OCI-LY1 (cell line): ENCODE measurements at regions not wholly inside any gene's neighbourhood (a gene's known extent, or its start where the extent isn't known, plus 50 kb on each side); places are given as distances from the start of the nearest gene placed in this dataset.

ENCODE experiments used
- H2AFZ ChIP-seq: fragments of 200-600 bp; sonication (generic), shearing (Covaris generic); 2 replicates; pipeline ENCODE4 v1.6.0; 2014; ENCODE audit warnings: antibody characterized with exemption, mild to moderate bottlenecking, low read length
- H3F3A ChIP-seq: fragments of 200-600 bp; sonication (generic), shearing (Covaris generic); 2 replicates; pipeline ENCODE4 v1.6.0; 2014; ENCODE audit warnings: mild to moderate bottlenecking, antibody characterized with exemption, low read length, moderate library complexity; ENCODE audit not compliant: insufficient read depth
- H3K27ac ChIP-seq: fragments of 200-600 bp; sonication (generic); 2 replicates; pipeline ENCODE4 v1.5.1; 2014; ENCODE audit warnings: low read length, mixed run types, mild to moderate bottlenecking, low read depth; ENCODE audit not compliant: poor library complexity, severe bottlenecking
- H3K27me3 ChIP-seq: fragments of 200-600 bp; sonication (generic); 2 replicates; pipeline ENCODE4 v1.6.0; 2014; ENCODE audit warnings: antibody characterized with exemption, mild to moderate bottlenecking, low read length, moderate library complexity; ENCODE audit not compliant: insufficient read depth
- H3K36me3 ChIP-seq: fragments of 200-600 bp; sonication (generic); 2 replicates; pipeline ENCODE4 v1.6.1; 2014; ENCODE audit warnings: mild to moderate bottlenecking, antibody characterized with exemption, low read length, moderate library complexity, mixed read lengths; ENCODE audit not compliant: insufficient read depth
- H3K4me1 ChIP-seq: fragments of 200-600 bp; sonication (generic); 2 replicates; pipeline ENCODE4 v1.5.1; 2014; ENCODE audit warnings: mild to moderate bottlenecking, low read length, moderate library complexity; ENCODE audit not compliant: insufficient read depth, severe bottlenecking
- H3K4me2 ChIP-seq: fragments of 200-600 bp; sonication (generic), shearing (Covaris generic); 2 replicates; pipeline ENCODE4 v1.6.1; 2014; ENCODE audit warnings: low read length
- H3K4me3 ChIP-seq: fragments of 200-600 bp; sonication (generic); 2 replicates; pipeline ENCODE4 v1.5.1; 2014; ENCODE audit warnings: low read length, low read depth, mild to moderate bottlenecking, mixed read lengths; ENCODE audit not compliant: poor library complexity, severe bottlenecking
- H3K79me2 ChIP-seq: fragments of 200-600 bp; shearing (Covaris generic); 2 replicates; pipeline ENCODE4 v1.6.1; 2016; ENCODE audit warnings: mixed run types, low read length, mixed read lengths; ENCODE audit not compliant: insufficient read depth
- H3K9ac ChIP-seq: fragments of 200-600 bp; sonication (generic), shearing (Covaris generic); 2 replicates; pipeline ENCODE4 v1.6.1; 2014; ENCODE audit warnings: mild to moderate bottlenecking, low read length, mixed read lengths
- H3K9me2 ChIP-seq: fragments of 200-600 bp; sonication (generic), shearing (Covaris generic); 2 replicates; pipeline ENCODE4 v1.6.1; 2014; ENCODE audit warnings: low read depth, mild to moderate bottlenecking, low read length, mixed read lengths
- H3K9me3 ChIP-seq: fragments of 200-600 bp; shearing (Covaris generic); 2 replicates; pipeline ENCODE4 v1.6.1; 2014; ENCODE audit warnings: low read length, mixed read lengths
- H4K20me1 ChIP-seq: fragments of 200-600 bp; sonication (generic), shearing (Covaris generic); 2 replicates; pipeline ENCODE4 v1.6.0; 2016; ENCODE audit warnings: mild to moderate bottlenecking, low read length; ENCODE audit not compliant: insufficient read depth
- CTCF ChIP-seq: fragments of 200-600 bp; sonication (generic), shearing (Covaris generic); IDR thresholded peaks from 2 replicates; pipeline ENCODE4 v1.5.1; 2017; ENCODE audit warnings: mild to moderate bottlenecking, antibody characterized with exemption, low read length, moderate library complexity, mixed read lengths
- EZH2 ChIP-seq: fragments of 200-600 bp; sonication (generic), shearing (Covaris generic); IDR thresholded peaks from 2 replicates; pipeline ENCODE4 v1.8.0; 2017; ENCODE audit warnings: borderline replicate concordance, mixed run types, mild to moderate bottlenecking, antibody characterized with exemption, low read length, moderate library complexity, mixed read lengths

GRCh38 chr6:170007468-170008293, 256.3 kb downstream of the ERMARD start:
- no peak overlapping the region for H3K4me3 ChIP-seq
- no peaks in the 10 kb centered on the region for H3K79me2 ChIP-seq
- no peaks in the 10 kb centered on the region for H3K9me2 ChIP-seq
- no peak overlapping the region for H3K27ac ChIP-seq
- H3K27me3 ChIP-seq: peaks cover 3% of the 10 kb centered on the region; the same call in 1 of the 2 replicates
- no peaks in the 10 kb centered on the region for H3K4me1 ChIP-seq
- no peak overlapping the region for H2AFZ ChIP-seq
- H3K9ac ChIP-seq: no peak overlapping the region
- H3K4me2 ChIP-seq: no peak overlapping the region
- no peaks in the 10 kb centered on the region for H4K20me1 ChIP-seq
- no peaks in the 10 kb centered on the region for H3K9me3 ChIP-seq
- H3K36me3 ChIP-seq: no peaks in the 10 kb centered on the region
- no peaks in the 10 kb centered on the region for H3F3A ChIP-seq
- no peak for TF ChIP-seq CTCF
- no peak for TF ChIP-seq EZH2

GRCh38 chr6:170006900-170007467, 255.6 kb downstream of the ERMARD start:
- no peak overlapping the region for H3K4me2 ChIP-seq
- H3K27me3 ChIP-seq: no peaks in the 10 kb centered on the region
- H3K36me3 ChIP-seq: no peaks in the 10 kb centered on the region
- no peaks in the 10 kb centered on the region for H3F3A ChIP-seq
- H2AFZ ChIP-seq: no peak overlapping the region
- TF ChIP-seq EZH2: no peak
- no peaks in the 10 kb centered on the region for H4K20me1 ChIP-seq
- no peaks in the 10 kb centered on the region for H3K9me3 ChIP-seq
- H3K79me2 ChIP-seq: no peaks in the 10 kb centered on the region
- no peaks in the 10 kb centered on the region for H3K9me2 ChIP-seq
- H3K4me1 ChIP-seq: no peaks in the 10 kb centered on the region
- H3K9ac ChIP-seq: no peak overlapping the region
- H3K4me3 ChIP-seq: no peak overlapping the region
- H3K27ac ChIP-seq: no peak overlapping the region

DNA sequence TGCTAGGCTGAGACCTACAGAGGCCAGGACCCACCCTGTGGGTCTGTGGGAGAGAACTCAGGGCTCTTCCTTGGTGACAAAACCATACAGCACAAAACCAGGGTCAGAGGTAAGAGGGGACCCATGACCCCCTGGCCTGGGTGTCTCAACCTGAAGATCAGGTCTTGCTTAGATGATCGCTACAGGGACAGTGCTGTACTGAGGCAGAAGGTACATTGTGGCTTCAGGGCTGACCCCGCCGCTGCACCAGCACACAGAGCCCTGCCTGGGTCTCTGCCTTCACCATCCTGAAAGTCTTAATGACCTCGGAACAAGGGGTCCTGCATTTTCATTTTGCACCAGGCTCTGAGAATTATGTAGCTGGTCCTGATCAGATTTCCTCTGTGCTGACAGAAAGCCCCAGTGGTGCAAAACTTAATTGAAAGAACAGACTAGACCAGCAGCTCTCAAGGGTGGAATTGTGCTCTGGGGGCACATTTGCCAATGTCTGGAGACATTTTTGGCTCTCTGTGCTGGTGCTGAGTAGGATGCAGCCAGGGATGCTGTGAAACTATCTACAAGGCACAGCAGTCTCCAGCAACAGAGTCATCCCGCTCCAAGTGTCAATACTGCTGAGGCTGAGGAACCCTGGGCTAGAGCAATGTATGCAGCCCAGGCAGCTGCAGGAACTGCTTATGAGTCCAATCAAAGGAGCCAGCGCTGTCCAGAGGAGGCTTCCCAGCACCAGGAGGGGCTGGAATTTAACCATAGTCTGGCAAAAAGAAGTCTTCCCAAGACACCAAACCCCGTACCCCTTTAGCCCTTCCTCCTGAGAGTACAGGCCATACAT, 254.9 kb downstream of the ERMARD start:
- Histone ChIP-seq H3K79me2 (no peaks in the 10 kb centered on the region), H2AFZ (no peak overlapping the region), H3K4me1 (no peaks in the 10 kb centered on the region), H3K27me3 (no peaks in the 10 kb centered on the region), H4K20me1 (no peaks in the 10 kb centered on the region), H3K27ac (no peak overlapping the region), H3K9ac (no peak overlapping the region), H3K9me3 (no peaks in the 10 kb centered on the region), H3K9me2 (no peaks in the 10 kb centered on the region), H3F3A (no peaks in the 10 kb centered on the region), H3K36me3 (no peaks in the 10 kb centered on the region), H3K4me3 (no peak overlapping the region), H3K4me2 (no peak overlapping the region)
- no peak for TF ChIP-seq CTCF
- no peak for TF ChIP-seq EZH2
